GM18498 (cell line): ENCODE measurements at regions not wholly inside any gene's neighbourhood (a gene's known extent, or its start where the extent isn't known, plus 50 kb on each side); places are given as distances from the start of the nearest gene placed in this dataset.
A peak's percentile ranks its signal among the peaks of the same experiment; 100 is the strongest.

Experiments
- ATAC-seq: cut with Tn5 transposase; IDR thresholded peaks from one replicate; pipeline ENCODE4 v1.9.1; 2021; ENCODE audit warnings: mild to moderate bottlenecking, moderate library complexity; ENCODE audit not compliant: unreplicated experiment

- ATAC-seq, result no peak
Measured at GRCh38 chr10:14396411-14397048, 65.8 kb upstream of the FRMD4A start.

GRCh38 chr10:14394179-14394578 lies 63.5 kb upstream of the FRMD4A start:
- ATAC-seq, result no peak

DNA sequence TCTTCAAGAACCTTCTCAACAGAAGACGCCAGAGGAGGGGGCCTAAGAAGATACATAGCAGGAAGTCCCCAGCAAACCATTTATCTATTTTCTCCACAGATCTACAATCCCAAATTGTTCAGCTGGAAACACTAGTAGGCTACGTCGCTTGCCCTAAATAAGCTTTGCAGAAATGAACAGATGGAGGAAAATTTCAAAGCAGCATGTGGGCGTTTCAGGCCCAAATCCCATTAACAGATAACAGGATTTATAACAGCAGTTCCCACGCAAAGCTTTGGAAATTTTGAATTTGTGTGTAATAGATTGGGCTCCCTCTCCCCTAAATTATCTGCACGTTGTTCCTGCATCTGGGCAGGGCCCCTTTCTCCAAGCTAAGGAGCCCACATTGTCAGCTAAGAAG lies 60.6 kb upstream of the FRMD4A start:
- no peak for ATAC-seq

DNA sequence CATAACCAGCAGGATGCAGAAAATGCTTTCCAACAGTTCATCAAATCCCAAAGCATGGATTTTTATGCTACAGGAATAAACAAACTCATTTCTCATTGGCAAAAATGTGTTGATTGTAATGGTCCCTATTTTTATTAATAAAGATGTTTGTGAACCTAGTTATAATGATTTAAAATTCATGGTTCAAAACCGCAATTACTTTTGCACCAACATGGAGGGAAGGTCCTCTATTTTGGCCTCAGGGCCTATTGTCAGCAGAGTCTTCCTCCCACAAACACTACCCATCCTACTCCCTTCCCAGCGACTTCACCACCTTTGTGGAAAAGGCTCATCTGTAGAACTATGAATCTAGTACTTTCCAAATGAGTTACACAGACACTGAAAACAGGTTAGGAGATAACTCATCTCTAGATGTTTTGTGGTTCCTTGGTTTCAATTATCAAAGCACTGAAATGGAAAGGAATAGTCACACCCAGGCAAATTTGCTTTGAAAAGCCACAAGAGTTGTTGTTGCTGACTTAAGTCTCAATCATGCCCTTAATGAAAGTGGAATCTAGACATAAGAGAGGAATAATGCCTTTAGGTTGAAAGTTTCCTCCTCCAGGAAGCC lies 59.4 kb upstream of the FRMD4A start:
- ATAC-seq, result peak; percentile 88

DNA sequence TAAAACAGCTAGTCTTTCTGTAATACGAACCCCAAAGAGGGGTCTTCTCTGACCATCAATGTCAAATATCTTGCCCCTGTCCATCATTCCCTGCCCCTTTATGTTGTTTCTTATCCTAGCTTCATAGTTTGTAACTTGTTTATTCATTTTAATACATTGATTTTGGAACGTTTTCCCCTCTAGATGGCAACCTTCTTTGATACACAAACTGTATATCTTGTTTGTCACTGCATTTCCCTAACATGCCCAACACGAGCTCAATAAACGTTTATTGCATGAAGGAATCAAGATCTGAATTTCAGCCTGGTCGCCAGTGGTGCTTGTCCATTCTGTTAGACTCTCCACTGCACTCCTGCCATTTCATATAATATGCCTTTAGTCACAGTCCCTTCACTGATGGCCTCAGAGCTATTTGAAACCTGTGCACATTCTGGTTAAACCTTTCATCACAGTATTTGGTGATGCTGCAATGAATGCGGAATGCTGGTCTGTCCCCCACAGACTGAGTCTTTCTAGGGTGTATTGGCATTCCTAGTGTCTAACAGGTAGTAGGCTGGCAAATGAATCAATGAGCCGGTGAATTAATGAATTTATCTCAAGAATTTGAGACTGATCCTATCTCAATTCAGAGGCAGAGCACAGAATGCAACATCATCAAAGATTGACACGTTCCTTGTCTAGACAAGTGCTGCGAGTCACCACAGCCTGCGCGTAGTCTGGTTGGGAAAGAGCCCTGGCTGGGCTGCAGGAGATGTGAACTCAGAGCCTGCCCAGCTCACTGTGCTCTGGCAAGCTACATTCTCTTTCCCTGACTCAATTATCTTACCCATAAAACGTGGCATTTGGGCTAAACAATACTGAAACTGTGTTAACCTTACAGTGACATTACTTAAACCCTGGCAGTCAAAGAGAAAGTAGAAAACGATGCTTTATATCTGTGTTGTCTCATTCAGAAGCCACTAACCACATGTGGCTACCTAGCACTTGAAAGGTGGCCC lies 55.2 kb upstream of the FRMD4A start:
- no peak for ATAC-seq

GRCh38 chr10:14384915-14385314 lies 54.2 kb upstream of the FRMD4A start:
- no peak for ATAC-seq

- ATAC-seq, result no peak
Measured at GRCh38 chr10:14384116-14384730, 53.5 kb upstream of the FRMD4A start.

DNA sequence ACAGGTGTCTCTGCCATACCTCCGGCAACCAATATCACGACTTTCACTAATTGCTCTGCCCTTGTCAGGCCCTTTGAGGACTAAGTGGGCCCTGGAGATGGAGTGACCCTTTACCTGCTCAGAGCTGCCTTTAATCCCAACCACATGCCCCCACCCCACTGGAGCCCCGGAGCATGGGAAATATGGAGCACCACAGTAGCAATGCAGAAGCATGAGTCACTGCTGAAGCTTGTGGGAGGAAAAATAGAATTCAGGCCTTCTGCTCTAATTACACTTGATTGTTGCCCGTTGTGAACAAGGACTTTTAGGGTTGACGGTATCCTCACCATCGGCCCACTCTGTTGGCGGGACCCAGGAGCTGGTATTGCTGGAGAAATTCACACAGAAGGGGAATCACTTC lies 52.5 kb upstream of the FRMD4A start:
- ATAC-seq, result no peak

- peak; percentile 2 for ATAC-seq
Measured at GRCh38 chr10:14382531-14382930, 51.8 kb upstream of the FRMD4A start.

- ATAC-seq, result peak; percentile 82
Measured at GRCh38 chr10:14382022-14382421, 51.3 kb upstream of the FRMD4A start.

DNA sequence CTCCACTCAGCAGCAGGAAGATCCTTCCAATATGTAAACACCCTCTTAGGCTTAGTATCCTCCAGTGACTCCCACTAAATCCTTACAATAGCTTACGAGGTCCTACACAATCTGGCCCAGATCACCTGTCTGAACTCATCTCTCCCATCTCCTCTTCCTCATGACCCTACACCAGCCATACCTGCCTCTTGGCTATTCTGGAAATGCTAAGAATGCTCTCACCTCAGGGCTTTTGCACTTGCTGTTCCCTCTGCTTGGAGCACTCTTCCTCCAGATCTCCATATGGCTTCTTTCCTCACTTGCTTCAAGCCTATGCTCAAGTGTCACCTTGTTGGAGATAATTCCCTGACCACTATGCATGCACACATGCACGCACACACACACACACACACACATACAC lies 50.8 kb upstream of the FRMD4A start:
- no peak for ATAC-seq

DNA sequence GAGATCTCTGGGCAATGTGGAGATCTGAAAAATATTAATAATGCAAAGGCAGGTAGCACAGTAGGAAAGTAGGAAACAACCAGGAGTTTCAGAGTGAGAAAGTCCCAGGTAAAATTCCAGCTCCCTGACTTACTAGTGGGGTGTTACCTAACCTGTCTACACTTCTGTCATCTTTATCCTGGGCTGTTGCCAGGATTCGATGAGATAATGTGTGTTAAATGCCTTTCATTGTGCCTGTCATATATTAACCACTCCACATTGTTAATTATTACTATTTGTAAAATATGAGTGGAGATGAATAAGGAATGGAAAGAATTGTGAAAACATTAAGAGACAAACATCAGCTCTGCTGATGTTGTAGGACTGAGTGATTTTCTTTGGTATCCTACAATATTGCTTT lies 50.0 kb upstream of the FRMD4A start:
- ATAC-seq, result no peak
